ENCODE measurements at regions not wholly inside any gene's neighbourhood (a gene's known extent, or its start where the extent isn't known, plus 50 kb on each side); places are given as distances from the start of the nearest gene placed in this dataset.

GRCh38 chr16:77660311-77660710, 62.0 kb upstream of the NUDT7 start:
- TF ChIP-seq FOXP2 (optimal IDR thresholded peaks at IDR 0.05; ENCODE audit: borderline replicate concordance, extremely low read depth, extremely low read length, insufficient read depth), result no peak
- TF ChIP-seq, protein P1, sequence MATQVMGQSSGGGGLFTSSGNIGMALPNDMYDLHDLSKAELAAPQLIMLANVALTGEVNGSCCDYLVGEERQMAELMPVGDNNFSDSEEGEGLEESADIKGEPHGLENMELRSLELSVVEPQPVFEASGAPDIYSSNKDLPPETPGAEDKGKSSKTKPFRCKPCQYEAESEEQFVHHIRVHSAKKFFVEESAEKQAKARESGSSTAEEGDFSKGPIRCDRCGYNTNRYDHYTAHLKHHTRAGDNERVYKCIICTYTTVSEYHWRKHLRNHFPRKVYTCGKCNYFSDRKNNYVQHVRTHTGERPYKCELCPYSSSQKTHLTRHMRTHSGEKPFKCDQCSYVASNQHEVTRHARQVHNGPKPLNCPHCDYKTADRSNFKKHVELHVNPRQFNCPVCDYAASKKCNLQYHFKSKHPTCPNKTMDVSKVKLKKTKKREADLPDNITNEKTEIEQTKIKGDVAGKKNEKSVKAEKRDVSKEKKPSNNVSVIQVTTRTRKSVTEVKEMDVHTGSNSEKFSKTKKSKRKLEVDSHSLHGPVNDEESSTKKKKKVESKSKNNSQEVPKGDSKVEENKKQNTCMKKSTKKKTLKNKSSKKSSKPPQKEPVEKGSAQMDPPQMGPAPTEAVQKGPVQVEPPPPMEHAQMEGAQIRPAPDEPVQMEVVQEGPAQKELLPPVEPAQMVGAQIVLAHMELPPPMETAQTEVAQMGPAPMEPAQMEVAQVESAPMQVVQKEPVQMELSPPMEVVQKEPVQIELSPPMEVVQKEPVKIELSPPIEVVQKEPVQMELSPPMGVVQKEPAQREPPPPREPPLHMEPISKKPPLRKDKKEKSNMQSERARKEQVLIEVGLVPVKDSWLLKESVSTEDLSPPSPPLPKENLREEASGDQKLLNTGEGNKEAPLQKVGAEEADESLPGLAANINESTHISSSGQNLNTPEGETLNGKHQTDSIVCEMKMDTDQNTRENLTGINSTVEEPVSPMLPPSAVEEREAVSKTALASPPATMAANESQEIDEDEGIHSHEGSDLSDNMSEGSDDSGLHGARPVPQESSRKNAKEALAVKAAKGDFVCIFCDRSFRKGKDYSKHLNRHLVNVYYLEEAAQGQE (IDR thresholded peaks at IDR 0.05; ENCODE audit: insufficient read depth in 1 of 2, low read depth in 2 of 2, low read length in 2 of 2), result no peak
- no peak for TF ChIP-seq POLR2AphosphoS5 (IDR thresholded peaks at IDR 0.05; ENCODE audit: low read depth, low read length)
- TF ChIP-seq SIN3A (IDR thresholded peaks at IDR 0.05; ENCODE audit: borderline replicate concordance, insufficient read depth, low read length), result no peak
